Body of pancreas (tissue), 4 donors: ENCODE measurements at regions not wholly inside any gene's neighbourhood (a gene's known extent, or its start where the extent isn't known, plus 50 kb on each side); places are given as distances from the start of the nearest gene placed in this dataset.

ENCODE experiments used
- POLR2A ChIP-seq, 3 donors: fragments of 450-650 bp; IDR thresholded peaks; one replicate each; pipeline ENCODE4 v1.6.1; 2016; ENCODE audit warnings: antibody characterized with exemption in 3 of 3, mild to moderate bottlenecking in 2 of 3
- TF ChIP-seq, protein P1 (sequence below), 7 experiments: fragments of 450-650 bp in 4 of 7; fragments of 200-600 bp in 3 of 7; sonication (generic) in 3 of 7; IDR thresholded peaks; one replicate each; pipeline ENCODE4 v1.5.1; 2016 to 2019; ENCODE audit warnings: antibody characterized with exemption in 7 of 7

- TF ChIP-seq, protein P1, sequence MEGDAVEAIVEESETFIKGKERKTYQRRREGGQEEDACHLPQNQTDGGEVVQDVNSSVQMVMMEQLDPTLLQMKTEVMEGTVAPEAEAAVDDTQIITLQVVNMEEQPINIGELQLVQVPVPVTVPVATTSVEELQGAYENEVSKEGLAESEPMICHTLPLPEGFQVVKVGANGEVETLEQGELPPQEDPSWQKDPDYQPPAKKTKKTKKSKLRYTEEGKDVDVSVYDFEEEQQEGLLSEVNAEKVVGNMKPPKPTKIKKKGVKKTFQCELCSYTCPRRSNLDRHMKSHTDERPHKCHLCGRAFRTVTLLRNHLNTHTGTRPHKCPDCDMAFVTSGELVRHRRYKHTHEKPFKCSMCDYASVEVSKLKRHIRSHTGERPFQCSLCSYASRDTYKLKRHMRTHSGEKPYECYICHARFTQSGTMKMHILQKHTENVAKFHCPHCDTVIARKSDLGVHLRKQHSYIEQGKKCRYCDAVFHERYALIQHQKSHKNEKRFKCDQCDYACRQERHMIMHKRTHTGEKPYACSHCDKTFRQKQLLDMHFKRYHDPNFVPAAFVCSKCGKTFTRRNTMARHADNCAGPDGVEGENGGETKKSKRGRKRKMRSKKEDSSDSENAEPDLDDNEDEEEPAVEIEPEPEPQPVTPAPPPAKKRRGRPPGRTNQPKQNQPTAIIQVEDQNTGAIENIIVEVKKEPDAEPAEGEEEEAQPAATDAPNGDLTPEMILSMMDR (IDR thresholded peaks at IDR 0.05) = no peak
- no peak for TF ChIP-seq POLR2A (IDR thresholded peaks at IDR 0.05)
These were observed 363.6 kb upstream of the C1orf174 start for GRCh38 chr1:4263699-4264098.
